GM19324 (cell line): ENCODE measurements at regions not wholly inside any gene's neighbourhood (a gene's known extent, or its start where the extent isn't known, plus 50 kb on each side); places are given as distances from the start of the nearest gene placed in this dataset.

Source experiments
- ATAC-seq: cut with Tn5 transposase; IDR thresholded peaks from one replicate; pipeline ENCODE4 v1.9.1; 2021; ENCODE audit warnings: mild to moderate bottlenecking, moderate library complexity; ENCODE audit not compliant: unreplicated experiment, low FRiP score

DNA sequence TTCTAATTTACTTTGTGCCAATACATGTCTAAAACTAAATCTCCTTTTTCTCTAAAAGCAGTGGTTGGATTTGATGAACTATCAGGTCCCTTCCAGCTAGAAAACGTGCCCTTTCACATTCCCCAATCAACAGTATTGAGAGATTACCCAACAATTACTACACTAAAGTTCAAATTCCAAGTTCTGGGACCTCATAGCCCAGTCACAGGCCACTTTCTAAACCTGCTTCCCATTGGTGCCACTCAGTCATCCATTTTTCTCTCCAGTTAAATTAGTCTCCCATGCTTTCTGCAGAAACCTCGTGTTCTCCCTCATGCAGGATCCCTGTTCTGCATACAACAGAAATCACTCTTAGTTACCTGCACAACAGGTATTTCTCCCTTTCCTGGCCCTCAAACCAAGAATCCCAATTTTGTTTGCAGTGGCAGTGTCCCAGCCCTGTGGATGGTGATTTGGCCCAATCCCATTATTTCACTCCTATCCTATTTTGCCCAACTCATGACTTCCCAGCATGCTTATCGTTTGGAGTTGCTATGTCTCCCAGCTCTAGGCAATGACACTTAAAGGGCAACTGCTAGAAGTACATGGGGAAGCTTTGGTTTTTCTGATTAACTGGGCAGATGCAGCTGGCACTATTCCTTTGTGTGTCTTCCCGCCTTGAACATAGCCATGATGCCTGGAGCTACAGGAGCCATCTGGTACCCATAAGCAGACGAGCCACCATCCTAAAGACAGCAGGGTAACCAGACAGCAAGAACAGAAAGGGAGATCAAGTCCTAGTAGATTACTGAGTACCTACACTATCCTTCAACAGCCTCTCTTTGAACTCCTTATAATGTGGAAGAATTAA is 224.2 kb downstream of the MINAR1 start:
- no peak for ATAC-seq

DNA sequence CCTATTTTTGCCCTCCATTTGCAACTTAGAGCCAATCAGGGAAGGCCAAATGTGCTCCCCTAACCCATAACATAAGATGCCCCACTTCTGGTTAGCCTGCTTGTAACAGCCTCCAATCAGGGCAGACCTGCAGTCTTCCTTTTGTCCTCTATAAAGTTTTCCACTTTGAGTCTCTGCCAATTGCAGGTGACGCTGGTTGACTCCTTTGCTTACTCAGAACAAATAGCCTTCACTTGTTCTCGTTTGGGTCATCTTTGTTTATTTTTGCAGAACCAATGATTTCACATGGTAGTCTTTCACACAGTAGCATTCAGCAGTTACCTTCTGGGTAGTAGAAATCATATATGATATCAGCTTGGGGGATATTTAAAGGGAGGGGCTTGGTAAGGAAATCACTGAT is 225.6 kb downstream of the MINAR1 start:
- ATAC-seq, result no peak

DNA sequence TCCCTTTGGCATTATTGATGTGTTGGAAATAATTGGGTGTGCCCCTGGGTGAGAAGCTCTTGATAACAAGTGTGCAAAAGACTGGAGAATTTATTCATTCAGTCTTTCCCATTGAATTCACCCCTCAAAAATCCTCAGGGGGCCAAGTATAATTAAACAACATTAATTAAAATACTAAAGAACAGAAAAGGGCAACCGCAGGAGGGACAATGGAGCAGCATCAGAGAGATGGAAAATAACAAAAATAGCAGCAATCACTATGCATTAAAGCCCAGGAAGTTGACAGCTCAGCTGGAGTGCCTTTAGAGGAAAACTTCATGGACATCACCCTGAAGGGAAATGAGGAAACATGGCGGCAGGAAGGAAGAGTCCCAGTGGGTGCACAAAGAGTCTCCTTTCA is 227.6 kb downstream of the MINAR1 start:
- ATAC-seq, result no peak

DNA sequence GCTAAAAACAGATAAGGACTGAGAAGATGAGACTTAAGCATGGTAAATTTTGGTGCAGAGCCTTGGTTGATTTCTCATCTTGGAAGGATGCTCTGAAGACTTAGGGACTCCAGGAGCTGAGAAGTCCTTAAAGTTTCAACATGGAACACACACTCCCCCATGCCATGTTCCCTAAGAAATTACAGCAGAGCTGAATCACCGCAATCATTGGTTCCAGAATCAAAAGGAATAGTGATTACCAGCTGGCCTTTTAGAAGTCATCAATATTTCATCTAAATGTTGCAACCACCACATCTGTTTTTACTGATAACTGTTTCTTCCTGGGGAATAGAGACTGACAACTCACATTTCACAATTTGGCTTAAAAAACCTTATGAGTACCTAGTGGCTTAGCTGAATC is 229.3 kb downstream of the MINAR1 start:
- no peak for ATAC-seq

DNA sequence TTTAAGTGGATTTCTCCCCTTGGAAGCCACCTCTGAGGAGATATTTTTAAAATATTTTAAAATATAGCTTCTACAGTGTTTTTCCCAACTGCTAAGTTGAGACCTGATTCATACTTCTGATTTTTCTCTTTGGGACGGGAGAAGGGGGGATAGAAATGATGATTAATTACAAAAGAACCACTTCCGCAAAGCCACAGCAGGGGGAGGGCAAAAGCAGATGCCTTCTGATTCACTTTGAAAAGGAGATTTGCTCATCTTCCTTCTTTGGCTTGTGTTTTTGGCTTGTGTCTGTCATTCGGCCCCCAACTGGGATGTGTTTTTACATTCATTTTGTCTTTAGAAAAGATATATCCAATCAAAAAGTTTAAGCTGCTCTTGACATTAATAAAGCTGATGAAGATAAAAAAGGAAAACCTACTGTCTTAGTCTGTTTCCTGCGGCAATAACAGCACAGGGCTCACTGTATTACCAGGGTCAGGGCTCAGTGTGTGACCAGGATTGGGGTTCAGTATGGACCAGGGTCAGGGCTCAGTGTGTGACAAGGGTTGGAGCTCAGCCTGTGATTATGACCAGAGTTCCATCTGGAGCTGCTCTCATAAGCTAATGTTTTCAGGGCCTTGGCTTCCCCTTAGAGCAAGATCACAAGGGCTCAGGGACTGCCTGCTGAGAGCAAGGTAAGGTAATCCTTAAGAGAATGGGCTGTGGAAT is 223.2 kb downstream of the MTHFS start:
- no peak for ATAC-seq

DNA sequence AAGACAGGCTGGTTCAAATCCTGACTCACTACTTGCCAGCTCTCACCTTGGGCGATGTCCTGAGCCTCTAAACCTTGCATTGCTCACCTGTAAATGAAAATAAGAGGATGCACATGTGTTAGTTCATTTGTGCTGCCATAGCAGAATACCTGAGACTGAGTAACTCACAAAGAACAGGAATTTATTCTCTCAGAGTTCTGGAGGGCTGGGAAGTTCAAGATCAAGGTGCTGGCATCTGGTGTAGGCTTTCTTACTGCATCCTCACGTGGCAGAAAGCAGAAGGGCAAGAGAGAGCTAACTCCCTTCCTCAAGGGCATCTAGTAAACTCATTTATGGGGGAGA is 222.7 kb downstream of the MTHFS start:
- ATAC-seq, result no peak

DNA sequence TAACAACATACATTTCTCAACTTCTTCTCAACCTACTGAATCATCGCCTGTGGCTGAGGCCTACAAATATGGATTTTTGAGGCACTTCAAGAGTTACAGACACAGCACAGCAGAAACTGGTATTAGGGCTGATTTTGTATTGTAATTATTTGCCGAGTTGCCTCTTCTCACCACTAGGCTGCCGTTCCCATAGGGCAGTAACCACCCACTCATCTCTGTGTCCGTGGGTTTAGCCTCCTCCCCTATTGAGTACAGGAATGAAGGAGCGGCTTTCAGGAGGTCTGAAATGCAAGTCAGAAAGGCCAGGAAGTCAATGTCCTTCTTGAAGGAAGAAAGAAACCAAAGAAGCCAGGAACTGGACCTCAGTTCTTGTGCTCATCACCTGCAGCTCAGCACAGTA is 220.8 kb downstream of the MTHFS start:
- ATAC-seq, result no peak

DNA sequence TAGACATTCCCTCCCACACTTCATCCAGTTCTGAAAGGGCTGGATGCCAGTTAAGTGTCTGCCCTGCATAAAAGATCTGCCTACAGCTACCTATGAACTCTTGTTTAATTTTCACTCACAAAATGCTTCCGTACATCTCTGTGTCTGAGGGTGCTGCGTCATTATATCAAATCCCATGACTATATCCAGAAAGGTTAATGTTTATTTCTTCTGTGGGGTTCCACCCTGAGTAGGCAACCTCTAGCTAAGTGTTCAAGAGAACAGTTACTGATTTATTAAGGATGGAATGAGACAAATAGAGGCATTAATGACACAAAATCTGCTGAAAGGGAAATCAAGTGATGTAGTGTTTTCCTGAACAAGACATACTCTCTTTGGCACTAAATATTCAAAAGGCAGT is 220.2 kb downstream of the MTHFS start:
- ATAC-seq, result no peak

DNA sequence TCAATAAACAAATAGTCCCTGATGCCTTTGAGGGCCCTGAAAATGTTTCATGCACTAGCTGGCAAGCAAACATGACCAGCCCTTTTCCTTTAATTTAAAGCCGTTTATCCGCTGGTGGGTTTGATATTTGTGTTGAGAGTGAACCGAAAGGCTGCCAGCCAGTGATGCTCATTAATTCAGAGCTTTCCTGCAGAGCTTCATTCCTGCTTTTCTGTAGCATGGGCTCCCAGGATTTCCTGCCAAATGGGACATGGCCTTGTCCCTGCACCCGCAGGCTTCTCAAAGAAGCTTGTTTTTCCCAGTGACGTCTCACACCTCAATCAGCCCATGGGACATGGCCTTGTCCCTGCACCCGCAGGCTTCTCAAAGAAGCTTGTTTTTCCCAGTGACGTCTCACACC is 219.6 kb downstream of the MTHFS start:
- ATAC-seq, result no peak

DNA sequence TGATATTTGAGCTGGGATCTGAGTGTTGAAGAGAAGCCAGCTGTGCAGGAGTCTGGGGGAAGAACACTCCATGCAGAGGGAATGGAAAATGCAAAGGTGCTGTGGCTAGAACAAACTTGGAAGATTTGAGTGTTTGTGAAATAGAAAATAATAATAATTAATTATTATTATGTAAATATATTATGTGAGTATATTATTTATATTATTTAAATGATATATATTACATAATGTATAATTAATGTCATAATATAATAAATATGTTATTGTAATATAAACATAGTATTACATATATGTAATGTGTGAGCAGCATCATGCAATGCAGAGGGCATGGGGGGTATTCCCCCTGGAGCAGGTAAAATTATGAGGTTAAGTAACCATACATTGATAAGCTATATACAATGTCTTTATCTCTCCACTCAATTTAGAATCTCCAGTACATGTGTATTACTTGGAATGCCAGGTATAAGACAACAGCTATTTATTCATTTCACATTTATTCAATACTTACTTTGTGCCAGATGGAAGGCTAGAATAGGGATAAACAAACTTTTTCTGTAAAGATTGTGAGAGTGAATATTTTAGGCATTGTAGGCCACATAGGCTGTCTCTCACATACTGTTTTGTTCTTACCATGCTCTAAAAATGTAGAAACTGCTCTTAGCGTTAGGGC is 218.6 kb downstream of the MTHFS start:
- ATAC-seq, result no peak

DNA sequence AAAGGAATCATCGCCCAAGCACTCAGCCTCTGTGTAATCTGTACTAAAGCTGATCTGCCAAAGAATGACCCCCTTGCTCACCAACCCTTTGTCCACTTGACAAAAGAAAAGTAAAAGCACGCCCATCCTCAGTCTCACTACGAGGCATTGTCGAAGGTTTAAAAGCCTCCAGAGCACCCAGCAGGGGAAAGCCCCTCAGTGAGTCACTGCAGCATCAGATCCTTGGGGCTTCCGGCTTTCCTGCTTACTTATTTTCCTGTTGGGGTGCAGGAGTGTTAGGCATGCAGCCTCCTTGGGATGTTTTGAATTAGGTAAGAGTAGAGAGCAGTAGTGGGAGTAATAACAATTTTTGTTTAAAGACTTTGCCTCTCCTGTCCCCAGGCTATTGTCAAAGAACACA is 216.1 kb downstream of the MTHFS start:
- no peak for ATAC-seq

DNA sequence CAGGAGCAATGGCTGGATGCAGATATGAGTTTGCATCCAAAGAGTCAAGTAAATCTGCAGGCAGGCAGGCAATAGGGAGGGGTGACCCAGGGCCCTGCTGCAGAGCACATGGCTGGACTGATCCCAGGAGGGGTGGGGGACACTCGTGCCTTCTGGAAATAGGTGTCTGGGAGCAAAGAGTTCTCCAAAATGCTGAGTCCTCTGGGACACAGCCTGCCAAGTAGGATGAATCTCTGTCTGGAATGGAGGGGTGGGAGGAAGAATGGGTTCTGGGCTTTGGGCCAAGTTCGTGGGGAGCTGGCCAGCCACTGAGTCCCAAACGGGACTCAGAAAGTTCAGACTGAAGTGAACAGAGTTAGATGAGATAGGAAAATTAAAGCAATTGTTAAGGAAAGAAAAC is 214.5 kb downstream of the MTHFS start:
- no peak for ATAC-seq

DNA sequence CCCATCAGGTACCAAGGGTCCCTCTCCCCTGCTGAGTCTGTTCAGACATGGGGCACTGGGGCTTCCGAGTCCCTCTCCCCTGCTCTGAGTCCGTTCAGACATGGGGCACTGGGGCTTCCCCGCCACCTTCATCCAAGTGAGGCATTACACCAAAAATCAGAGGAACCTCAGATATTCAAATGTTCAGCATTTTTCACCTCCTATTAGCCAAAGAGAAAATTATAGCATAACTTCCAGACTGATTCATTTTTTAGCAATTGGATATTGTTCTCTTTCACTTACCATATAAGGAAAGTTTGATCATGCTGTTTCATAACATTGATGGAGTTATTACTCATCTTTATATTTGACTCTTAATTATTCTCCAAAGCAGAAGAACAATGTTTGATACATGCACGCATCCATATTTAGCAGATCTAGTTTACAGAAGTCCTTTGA is 213.9 kb downstream of the MTHFS start:
- ATAC-seq, result no peak

DNA sequence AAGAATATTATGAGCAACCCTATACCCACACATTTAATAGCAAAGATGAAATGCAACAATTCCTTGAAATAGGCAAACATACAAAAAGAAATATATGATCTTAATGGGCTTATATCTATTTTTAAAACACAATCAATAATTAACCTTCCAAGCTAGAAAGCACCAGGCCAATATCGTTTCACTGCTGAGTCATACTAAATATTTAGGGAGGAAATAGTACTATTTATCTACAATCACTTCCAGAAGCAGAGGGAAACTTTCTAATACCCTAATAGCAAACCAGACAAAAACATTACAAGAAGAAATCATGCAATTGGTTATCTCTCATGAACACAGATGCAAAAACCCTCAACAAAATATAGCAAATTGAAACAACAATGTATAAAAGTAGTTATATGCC is 207.8 kb downstream of the MTHFS start:
- no peak for ATAC-seq

DNA sequence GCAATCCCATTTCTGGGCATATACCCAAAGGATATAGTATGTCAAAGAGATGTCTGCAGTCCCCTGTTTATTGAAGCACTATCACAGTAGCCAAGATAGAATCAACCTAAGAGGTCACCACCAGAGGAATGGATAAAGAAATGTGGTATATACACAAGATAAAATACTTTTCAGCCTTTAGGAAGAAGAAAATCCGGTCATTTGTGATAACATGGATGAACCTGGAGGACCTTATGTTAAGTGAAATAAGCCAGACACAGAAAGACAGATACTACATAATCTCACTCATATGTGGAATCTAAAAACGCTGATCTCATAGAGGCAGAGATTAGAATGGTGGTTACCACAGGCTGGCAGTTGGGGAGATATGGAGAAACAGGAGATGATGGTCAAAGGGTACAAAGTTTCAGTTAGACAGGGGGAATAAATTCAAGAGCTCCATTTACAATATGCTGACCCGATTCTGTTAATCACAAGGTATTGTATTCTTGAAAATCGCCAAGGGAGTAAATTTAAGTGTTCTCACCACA is 195.8 kb downstream of the MTHFS start:
- ATAC-seq, result no peak

DNA sequence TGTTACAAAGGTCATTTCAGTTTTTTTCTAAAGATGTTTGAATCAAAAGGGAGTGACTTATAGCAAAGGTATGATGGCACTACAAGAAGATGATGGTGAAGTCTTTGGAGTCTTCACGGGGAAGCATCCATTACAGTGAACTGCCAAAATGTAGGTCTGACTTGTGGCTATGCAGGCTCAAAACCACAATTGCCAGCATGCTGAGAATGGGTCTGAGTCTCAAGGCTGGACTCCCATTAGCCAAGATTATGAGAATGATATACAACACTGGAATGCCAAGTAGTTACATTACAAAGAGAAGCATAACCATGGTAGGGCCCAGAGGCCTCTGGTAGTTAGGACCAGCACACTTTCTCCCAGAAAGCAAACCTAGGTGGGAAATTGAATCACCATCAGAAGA is 194.2 kb downstream of the MTHFS start:
- no peak for ATAC-seq

DNA sequence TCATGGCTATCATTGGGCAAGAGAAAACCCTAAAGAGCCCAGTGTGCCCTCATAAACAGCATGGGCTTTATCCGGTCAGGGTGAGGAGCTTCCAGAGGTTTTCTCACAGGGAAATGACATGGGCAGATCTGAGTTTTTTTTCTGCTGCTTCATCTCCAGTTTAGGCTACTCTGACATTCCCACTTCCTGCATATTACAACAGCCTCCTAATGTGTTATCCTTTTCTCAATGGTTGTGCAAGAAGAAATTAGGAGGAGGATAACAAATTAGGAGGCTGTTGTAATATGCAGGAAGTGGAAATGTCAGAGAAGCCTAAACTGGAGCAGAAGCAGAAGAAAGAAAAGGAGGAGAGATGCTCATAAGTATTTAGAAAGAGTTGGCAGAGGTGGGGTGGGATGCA is 175.6 kb downstream of the MTHFS start:
- no peak for ATAC-seq

DNA sequence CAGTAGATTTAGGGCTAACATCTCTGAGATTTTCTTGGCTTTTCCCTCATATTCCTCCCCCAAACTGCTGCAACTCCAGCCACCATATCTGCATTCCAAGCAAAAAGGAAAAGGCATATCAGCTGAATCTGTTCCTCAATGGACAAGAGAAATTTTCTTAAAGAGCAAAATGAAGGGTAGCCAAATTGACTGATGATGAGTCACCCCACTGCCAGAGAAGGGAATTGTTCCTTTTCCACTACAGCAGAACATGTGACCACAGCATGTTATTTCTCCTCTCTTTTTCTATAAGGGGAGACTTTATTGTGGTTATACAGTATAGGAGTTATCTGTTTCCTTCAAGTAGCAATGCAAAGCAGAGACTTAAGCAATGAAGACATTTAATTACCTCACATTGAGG is 172.5 kb downstream of the MTHFS start:
- no peak for ATAC-seq

DNA sequence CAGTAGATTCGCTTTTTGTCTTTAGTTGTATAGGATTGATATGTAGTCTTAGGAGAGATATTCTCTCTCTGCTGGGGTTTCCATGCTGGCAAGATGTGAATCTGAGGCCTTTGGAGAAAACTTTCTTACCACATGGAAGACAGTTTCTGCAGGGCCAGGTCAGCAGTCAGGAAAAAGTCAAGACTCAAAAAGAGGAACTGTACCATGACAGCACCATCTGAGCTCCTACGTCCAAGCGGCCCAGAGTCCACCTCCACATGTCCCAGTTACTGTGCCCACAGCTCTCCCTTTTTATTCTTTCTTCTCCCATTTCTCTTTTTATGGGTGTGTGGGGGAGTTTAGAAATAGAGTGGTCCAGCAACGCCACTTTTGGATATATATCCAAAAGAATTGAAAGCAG is 172.0 kb downstream of the MTHFS start:
- no peak for ATAC-seq

DNA sequence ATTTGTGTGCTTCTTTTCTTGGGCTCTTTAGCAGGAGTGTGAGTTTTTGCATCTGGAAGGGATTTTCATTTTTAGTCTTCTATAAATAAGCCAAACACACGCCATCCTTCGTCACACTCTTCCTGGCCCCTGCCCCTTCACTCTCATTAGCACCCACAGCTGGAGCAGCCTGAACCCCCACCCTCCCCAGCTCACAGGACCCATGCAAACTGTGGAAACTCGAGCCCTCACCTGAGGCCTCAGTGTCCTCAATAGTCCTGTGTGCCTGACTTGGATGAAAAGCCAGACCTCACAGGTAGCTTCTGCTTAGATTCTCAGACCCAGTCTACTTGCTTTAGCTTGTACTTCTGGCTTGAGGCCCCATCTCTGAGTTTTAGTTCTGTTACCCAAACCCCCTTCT is 167.9 kb downstream of the MTHFS start:
- no peak for ATAC-seq

DNA sequence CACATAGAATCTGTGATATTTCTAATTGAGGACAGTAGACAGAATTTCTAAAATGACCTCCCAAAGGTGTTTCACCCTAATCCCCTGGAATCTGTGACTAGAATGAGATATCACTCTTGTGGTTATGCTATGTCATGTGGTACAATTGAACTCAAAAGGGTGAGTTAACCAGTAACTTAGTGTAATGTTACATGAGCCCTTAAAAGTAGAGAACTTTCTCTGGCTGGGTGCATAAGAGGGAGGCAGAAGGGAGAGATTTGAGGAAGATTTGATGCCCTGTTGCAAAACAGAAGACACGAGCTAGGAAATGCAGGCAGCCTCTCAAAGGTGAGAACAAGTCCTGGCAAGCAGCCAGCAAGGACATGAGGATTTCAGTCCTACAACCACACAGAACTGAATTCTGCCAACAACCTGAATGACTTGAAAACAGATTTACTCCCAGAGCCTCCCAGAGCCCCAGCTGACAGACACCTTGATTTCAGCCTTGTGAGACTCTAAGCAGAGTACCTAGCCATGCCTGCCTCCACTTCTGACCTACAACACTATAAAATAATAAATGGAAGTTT is 160.3 kb downstream of the MTHFS start:
- ATAC-seq, result no peak
